ENCODE measurements at regions not wholly inside any gene's neighbourhood (a gene's known extent, or its start where the extent isn't known, plus 50 kb on each side); places are given as distances from the start of the nearest gene placed in this dataset.
"Not testable (repeated sequence)": the region's sequence is repeated elsewhere in the genome, so short reads cannot be mapped to it uniquely, and the experiment has no call there.

DNA sequence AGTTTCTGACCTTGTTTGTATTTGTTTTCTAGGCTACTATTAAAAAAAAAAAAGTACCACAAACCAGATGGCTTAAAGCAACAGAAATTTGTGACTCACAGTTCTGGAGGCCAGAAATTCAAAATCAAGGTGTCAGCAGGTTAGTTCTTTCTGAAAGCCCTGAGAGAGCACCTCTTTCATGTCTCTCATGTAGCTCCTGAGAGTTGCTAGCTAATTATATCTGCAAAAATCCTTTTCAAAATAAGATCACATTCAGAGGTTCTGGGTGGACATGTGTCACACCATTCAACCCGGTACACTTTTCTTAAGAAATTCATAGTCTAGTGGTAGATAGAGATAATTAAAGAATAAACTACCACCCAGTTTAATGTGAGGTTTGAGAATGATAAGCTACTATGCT is 888.6 kb downstream of the GRID1 start:
- DNase-seq (ENCODE audit: low spot score), result no peak

DNA sequence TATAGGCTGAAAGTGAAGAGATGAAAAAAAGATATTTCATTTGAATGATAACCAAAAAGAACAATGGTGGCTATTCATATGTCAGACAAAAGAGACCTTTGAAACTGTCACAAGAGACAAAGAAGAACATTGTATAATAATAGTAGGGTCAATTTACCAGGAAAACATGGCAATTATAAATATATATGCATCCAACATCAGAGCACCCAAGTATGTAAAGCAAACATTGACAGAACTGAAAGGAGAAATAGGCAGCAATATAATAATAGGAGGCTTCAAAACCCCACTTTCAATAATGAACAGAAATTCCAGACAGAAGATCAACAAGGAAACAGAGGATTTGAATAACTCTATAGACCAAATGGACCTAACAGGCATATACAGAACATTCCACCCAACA is 876.2 kb downstream of the GRID1 start:
- Histone ChIP-seq H3K4me1 (no peaks in the 10 kb centered on the region), H3K27ac (no peak overlapping the region), H3K36me3 (no peaks in the 10 kb centered on the region), H3K9me3 (no peaks in the 10 kb centered on the region), H3K4me3 (no peak overlapping the region), H3K27me3 (no peaks in the 10 kb centered on the region)
- DNase-seq (ENCODE audit: low spot score), result no peak
- TF ChIP-seq, protein P1, sequence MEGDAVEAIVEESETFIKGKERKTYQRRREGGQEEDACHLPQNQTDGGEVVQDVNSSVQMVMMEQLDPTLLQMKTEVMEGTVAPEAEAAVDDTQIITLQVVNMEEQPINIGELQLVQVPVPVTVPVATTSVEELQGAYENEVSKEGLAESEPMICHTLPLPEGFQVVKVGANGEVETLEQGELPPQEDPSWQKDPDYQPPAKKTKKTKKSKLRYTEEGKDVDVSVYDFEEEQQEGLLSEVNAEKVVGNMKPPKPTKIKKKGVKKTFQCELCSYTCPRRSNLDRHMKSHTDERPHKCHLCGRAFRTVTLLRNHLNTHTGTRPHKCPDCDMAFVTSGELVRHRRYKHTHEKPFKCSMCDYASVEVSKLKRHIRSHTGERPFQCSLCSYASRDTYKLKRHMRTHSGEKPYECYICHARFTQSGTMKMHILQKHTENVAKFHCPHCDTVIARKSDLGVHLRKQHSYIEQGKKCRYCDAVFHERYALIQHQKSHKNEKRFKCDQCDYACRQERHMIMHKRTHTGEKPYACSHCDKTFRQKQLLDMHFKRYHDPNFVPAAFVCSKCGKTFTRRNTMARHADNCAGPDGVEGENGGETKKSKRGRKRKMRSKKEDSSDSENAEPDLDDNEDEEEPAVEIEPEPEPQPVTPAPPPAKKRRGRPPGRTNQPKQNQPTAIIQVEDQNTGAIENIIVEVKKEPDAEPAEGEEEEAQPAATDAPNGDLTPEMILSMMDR (IDR thresholded peaks at IDR 0.05), result no peak

More for the DNA sequence above, 888.6 kb downstream of the GRID1 start:
- H3K9me3 ChIP-seq, result peaks cover 0 to 3% of the 10 kb centered on the region in 2 donors
- no peaks in the 10 kb centered on the region for H3K27me3 ChIP-seq
- no peak overlapping the region for H3K4me3 ChIP-seq
- no peaks in the 10 kb centered on the region for H3K36me3 ChIP-seq
- no peak overlapping the region for H3K27ac ChIP-seq
- TF ChIP-seq, protein P1 (IDR thresholded peaks at IDR 0.05), result no peak
- H3K4me1 ChIP-seq, result no peaks in the 10 kb centered on the region

DNA sequence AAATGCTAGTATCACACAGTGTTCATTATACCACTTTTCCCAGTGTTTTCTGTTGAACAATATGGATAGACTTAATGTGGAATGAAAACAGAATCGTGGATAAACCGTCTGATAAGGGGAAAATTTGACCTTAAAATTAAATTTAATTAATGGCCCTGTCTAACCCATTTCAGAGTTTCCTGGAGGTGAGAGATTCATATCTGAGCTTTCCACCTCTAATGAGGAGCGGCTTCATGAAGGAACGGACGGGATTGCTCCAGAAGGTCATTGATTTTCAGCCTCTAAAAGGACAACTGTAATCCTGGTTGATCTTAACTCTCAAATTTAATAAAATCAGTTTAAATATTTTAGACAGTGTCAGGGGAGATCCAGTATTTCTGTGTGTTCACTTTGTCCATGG is 874.9 kb downstream of the GRID1 start:
- H3K27me3 ChIP-seq, result no peaks in the 10 kb centered on the region
- H3K36me3 ChIP-seq, result no peaks in the 10 kb centered on the region
- no peaks in the 10 kb centered on the region for H3K4me1 ChIP-seq
- DNase-seq (ENCODE audit: low spot score), result no peak
- TF ChIP-seq, protein P1 (IDR thresholded peaks at IDR 0.05), result no peak
- H3K9me3 ChIP-seq, result no peaks in the 10 kb centered on the region
- no peak overlapping the region for H3K4me3 ChIP-seq
- no peak overlapping the region for H3K27ac ChIP-seq

DNA sequence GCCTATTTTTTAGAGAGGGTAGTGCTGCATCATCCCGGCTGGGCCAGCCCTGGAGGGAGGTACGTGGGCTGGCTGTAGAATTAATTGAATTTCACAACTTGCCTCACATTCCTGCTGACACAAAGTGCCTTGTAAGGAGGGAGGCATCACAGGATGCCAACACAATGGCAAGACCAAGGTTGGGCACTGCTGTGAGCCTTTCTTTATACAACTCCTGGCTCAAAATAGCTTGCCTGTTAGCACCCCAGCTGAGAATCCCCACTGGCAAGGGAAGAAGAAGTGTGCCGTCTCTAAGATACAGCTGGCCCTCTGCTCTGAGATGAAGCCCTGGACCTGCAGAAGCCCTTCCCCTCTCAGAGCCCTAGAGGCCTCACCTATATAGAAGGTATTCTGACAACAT is 873.9 kb downstream of the GRID1 start:
- no peak for DNase-seq (ENCODE audit: low spot score)
- Histone ChIP-seq H3K4me3 (no peak overlapping the region), H3K27ac (no peak overlapping the region), H3K36me3 (no peaks in the 10 kb centered on the region), H3K4me1 (no peaks in the 10 kb centered on the region), H3K9me3 (no peaks in the 10 kb centered on the region), H3K27me3 (no peaks in the 10 kb centered on the region)
- TF ChIP-seq, protein P1 (IDR thresholded peaks at IDR 0.05), result no peak

DNA sequence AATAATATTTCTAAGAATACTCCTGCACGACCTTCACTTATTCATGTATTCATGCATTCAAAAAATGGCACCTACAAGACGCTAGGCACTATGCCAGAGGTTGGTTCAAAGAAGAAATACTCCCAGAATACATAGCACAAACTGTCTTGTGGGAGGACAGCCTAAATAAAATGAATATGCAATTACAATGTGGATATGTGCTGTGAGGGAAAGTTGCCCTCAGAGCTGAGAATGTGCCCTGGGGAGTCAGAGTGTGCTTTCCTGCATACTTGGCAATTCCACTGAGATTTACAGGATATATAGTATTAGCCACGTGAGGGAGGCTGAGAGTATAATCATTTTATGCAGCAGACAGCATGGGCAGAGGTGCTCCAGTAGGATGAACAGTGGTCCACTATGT is 872.9 kb downstream of the GRID1 start:
- no peak for DNase-seq (ENCODE audit: low spot score)
- no peaks in the 10 kb centered on the region for H3K27me3 ChIP-seq
- TF ChIP-seq, protein P1 (IDR thresholded peaks at IDR 0.05), result no peak
- H3K27ac ChIP-seq, result no peak overlapping the region
- no peaks in the 10 kb centered on the region for H3K36me3 ChIP-seq
- H3K9me3 ChIP-seq, result no peaks in the 10 kb centered on the region
- H3K4me3 ChIP-seq, result no peak overlapping the region
- no peaks in the 10 kb centered on the region for H3K4me1 ChIP-seq

DNA sequence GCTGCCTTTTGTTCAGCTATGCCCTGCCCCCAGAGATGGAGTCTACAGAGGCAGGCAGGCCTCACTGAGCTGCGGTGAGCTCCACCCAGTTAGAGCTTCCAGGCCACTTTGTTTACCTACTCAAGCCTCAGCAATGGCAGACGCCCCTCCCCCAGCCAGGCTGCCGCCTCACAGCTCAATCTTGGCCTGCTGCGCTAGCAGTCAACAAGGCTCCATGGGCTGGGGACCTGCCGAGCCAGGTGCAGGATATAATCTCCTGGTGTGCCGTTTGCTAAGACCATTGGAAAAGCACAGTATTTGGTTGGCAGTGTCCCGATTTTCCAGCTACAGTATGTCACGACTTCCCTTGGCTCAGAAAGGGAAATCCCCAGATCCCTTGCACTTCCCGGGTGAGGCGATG is 862.0 kb downstream of the GRID1 start:
- H3K9me3 ChIP-seq; H3K4me3 ChIP-seq; H3K27ac ChIP-seq; DNase-seq (ENCODE audit: low spot score); H3K4me1 ChIP-seq; H3K27me3 ChIP-seq; H3K36me3 ChIP-seq: not testable (repeated sequence)

Data from right atrium auricular region (tissue), 2 donors.